Smooth muscle cell (in vitro differentiated cells): ENCODE measurements at regions not wholly inside any gene's neighbourhood (a gene's known extent, or its start where the extent isn't known, plus 50 kb on each side); places are given as distances from the start of the nearest gene placed in this dataset.
"Not testable (repeated sequence)": the region's sequence is repeated elsewhere in the genome, so short reads cannot be mapped to it uniquely, and the experiment has no call there.

Source experiments
- DNase-seq: peaks from one replicate; lab custom pipeline; 2025; ENCODE audit not compliant: unreplicated experiment; lab: John Stamatoyannopoulos, UW
- H2AFZ ChIP-seq: fragments of 200-600 bp; sonication (generic); 2 replicates; pipeline ENCODE4 v1.6.0; 2016; ENCODE audit warnings: antibody characterized with exemption, low read depth, mild to moderate bottlenecking
- H3F3A ChIP-seq: fragments of 200-600 bp; sonication (generic); 2 replicates; pipeline ENCODE4 v1.6.0; 2017; ENCODE audit warnings: antibody characterized with exemption, low read depth
- H3K27ac ChIP-seq: fragments of 200-600 bp; sonication (generic); 2 replicates; pipeline ENCODE4 v1.5.1; 2016; ENCODE audit warnings: low read depth, mild to moderate bottlenecking
- H3K27me3 ChIP-seq: fragments of 200-600 bp; sonication (generic); 2 replicates; pipeline ENCODE4 v1.6.1; 2016; ENCODE audit warnings: low read depth, mild to moderate bottlenecking
- H3K36me3 ChIP-seq: fragments of 200-600 bp; sonication (generic); 2 replicates; pipeline ENCODE4 v1.5.1; 2016; ENCODE audit warnings: low read depth
- H3K4me1 ChIP-seq: fragments of 200-600 bp; sonication (generic); 2 replicates; pipeline ENCODE4 v1.5.1; 2016; ENCODE audit warnings: low read depth
- H3K4me2 ChIP-seq: fragments of 200-600 bp; sonication (generic); 2 replicates; pipeline ENCODE4 v1.6.0; 2016; ENCODE audit warnings: mild to moderate bottlenecking
- H3K4me3 ChIP-seq: fragments of 200-600 bp; sonication (generic); 2 replicates; pipeline ENCODE4 v1.5.1; 2016; ENCODE audit warnings: mild to moderate bottlenecking
- H3K79me2 ChIP-seq: fragments of 200-600 bp; sonication (generic); 2 replicates; pipeline ENCODE4 v1.6.0; 2016; ENCODE audit warnings: low read depth, mild to moderate bottlenecking
- H3K9ac ChIP-seq: fragments of 200-600 bp; sonication (generic); 2 replicates; pipeline ENCODE4 v1.6.0; 2016; ENCODE audit warnings: low read depth
- H3K9me3 ChIP-seq: fragments of 200-600 bp; sonication (generic); replicated peaks from 2 replicates; pipeline ENCODE4 v1.5.1; 2016; ENCODE audit warnings: low read depth
- H4K20me1 ChIP-seq: fragments of 200-600 bp; sonication (generic); 2 replicates; pipeline ENCODE4 v1.6.0; 2016; ENCODE audit warnings: low read depth
- WGBS: methylation state at CpG from one replicate; pipeline ENCODE4 v1.1.7; 2016; ENCODE audit warnings: low lambda C conversion rate; 5-methylcytosine and 5-hydroxymethylcytosine counted together
- TF ChIP-seq, protein P1 (sequence below): fragments of 200-600 bp; sonication (generic); IDR thresholded peaks from 2 replicates; pipeline ENCODE4 v1.5.1; 2017; ENCODE audit warnings: borderline replicate concordance, mild to moderate bottlenecking, antibody characterized with exemption; ENCODE audit not compliant: insufficient read depth, poor library complexity, severe bottlenecking

DNA sequence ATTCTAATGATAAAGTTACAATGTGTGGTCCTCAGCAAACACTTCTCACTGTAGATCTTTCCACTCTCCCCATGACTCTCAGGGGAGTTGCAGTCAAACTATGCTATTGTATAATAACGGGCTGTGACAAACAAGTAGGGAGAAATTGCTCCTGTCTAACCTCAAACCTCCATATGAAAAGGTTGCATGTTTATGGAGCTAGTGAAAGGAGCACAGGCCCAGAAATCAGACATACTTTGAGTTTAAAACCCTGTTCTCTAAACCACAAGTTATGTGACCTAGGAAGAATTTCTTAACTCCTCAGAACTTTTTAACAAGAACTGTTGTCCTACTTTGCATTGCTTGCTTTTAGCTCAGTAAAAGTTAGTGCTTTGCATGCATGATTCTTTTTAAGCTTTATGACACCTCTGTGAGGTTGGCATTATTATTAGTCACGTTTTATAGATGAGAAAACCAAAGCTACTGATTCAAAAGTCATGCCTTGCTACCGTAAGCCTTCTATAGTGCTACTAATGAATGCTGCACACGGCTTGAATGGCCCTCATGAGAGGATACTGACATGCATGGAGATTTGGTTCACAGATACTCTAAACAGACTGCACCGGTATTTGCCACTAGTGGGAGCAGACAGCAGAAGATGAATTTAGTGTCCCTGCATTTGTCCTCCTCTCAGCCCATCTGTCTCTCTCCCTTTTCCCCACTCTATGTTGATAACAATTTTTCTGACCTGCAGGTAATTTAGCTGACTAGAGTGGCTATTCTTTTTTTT lies 129.5 kb upstream of the PCGF5 start:
- WGBS: 62% methylated on average over 5 of the region's 5 CpGs
- DNase-seq: no peak

GRCh38 chr10:91091780-91092179 lies 128.7 kb upstream of the PCGF5 start:
- Histone ChIP-seq H3K4me1 (no peaks in the 10 kb centered on the region), H3K27ac (no peak overlapping the region)
- WGBS: 98% methylated on average over 2 of the region's 2 CpGs

More for the DNA sequence above, 129.5 kb upstream of the PCGF5 start:
- Histone ChIP-seq H3K9ac (no peak overlapping the region), H3K27ac (no peak overlapping the region), H3K4me1 (no peaks in the 10 kb centered on the region), H3K79me2 (no peaks in the 10 kb centered on the region), H3K36me3 (no peaks in the 10 kb centered on the region), H3K9me3 (no peaks in the 10 kb centered on the region), H4K20me1 (no peaks in the 10 kb centered on the region), H2AFZ (no peak overlapping the region), H3K4me3 (no peak overlapping the region), H3K4me2 (no peak overlapping the region), H3K27me3 (no peaks in the 10 kb centered on the region), H3F3A (no peaks in the 10 kb centered on the region)
- TF ChIP-seq, protein P1, sequence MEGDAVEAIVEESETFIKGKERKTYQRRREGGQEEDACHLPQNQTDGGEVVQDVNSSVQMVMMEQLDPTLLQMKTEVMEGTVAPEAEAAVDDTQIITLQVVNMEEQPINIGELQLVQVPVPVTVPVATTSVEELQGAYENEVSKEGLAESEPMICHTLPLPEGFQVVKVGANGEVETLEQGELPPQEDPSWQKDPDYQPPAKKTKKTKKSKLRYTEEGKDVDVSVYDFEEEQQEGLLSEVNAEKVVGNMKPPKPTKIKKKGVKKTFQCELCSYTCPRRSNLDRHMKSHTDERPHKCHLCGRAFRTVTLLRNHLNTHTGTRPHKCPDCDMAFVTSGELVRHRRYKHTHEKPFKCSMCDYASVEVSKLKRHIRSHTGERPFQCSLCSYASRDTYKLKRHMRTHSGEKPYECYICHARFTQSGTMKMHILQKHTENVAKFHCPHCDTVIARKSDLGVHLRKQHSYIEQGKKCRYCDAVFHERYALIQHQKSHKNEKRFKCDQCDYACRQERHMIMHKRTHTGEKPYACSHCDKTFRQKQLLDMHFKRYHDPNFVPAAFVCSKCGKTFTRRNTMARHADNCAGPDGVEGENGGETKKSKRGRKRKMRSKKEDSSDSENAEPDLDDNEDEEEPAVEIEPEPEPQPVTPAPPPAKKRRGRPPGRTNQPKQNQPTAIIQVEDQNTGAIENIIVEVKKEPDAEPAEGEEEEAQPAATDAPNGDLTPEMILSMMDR: no peak

GRCh38 chr10:91096274-91096673 lies 124.2 kb upstream of the PCGF5 start:
- H3F3A ChIP-seq: no peaks in the 10 kb centered on the region
- no peak overlapping the region for H3K9ac ChIP-seq
- H3K4me3 ChIP-seq: no peak overlapping the region
- no peak overlapping the region for H3K27ac ChIP-seq
- TF ChIP-seq, protein P1: no peak
- no peaks in the 10 kb centered on the region for H3K9me3 ChIP-seq
- no peak for DNase-seq
- WGBS: 89% methylated on average over 3 of the region's 3 CpGs
- no peak overlapping the region for H3K4me2 ChIP-seq
- H3K27me3 ChIP-seq: no peaks in the 10 kb centered on the region
- H3K4me1 ChIP-seq: no peaks in the 10 kb centered on the region
- H3K79me2 ChIP-seq: no peaks in the 10 kb centered on the region
- H4K20me1 ChIP-seq: no peaks in the 10 kb centered on the region
- no peaks in the 10 kb centered on the region for H3K36me3 ChIP-seq
- H2AFZ ChIP-seq: no peak overlapping the region

More at GRCh38 chr10:91091780-91092179, 128.7 kb upstream of the PCGF5 start:
- TF ChIP-seq, protein P1: no peak
- Histone ChIP-seq H3K36me3 (no peaks in the 10 kb centered on the region), H2AFZ (no peak overlapping the region), H3F3A (no peaks in the 10 kb centered on the region), H3K4me3 (no peak overlapping the region), H4K20me1 (no peaks in the 10 kb centered on the region), H3K79me2 (no peaks in the 10 kb centered on the region), H3K9me3 (no peaks in the 10 kb centered on the region), H3K4me2 (no peak overlapping the region), H3K9ac (no peak overlapping the region), H3K27me3 (no peaks in the 10 kb centered on the region)
- DNase-seq: no peak

DNA sequence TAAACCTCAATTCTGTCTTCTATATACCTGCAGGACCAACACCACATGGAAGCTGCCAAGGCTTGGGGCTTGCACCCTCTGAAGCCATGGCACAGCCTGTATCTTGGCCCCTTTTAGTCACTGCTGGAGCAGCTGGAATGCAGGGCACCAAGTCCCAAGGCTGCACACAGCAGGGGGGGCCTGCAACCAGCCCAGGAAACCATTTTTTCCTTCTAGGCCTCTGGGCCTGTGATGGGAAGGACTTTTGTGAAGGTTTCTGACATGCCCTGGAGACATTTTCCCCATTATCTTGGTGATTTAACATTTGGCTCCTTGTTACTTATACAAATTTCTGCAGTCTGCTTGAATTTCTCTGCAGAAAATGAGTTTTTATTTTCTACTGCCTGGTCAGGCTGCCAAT lies 123.2 kb upstream of the PCGF5 start:
- Histone ChIP-seq H3F3A (no peaks in the 10 kb centered on the region), H3K9ac (no peak overlapping the region), H3K4me2 (no peak overlapping the region), H3K27ac (no peak overlapping the region), H3K9me3 (no peaks in the 10 kb centered on the region), H4K20me1 (no peaks in the 10 kb centered on the region), H3K27me3 (no peaks in the 10 kb centered on the region), H3K79me2 (no peaks in the 10 kb centered on the region), H3K4me3 (no peak overlapping the region), H2AFZ (no peak overlapping the region), H3K4me1 (no peaks in the 10 kb centered on the region), H3K36me3 (no peaks in the 10 kb centered on the region)
- DNase-seq: no peak
- TF ChIP-seq, protein P1: no peak

- not testable (repeated sequence) for H3K4me2 ChIP-seq, H3K36me3 ChIP-seq, H3K27me3 ChIP-seq, H2AFZ ChIP-seq, H4K20me1 ChIP-seq, H3K27ac ChIP-seq, H3K4me1 ChIP-seq, H3K79me2 ChIP-seq, H3F3A ChIP-seq, H3K9ac ChIP-seq, H3K4me3 ChIP-seq, H3K9me3 ChIP-seq, DNase-seq
- WGBS: 89% methylated on average over 2 of the region's 2 CpGs
Observed at GRCh38 chr10:91098021-91098420, 122.4 kb upstream of the PCGF5 start.
